H9 (cell line): ENCODE measurements at regions not wholly inside any gene's neighbourhood (a gene's known extent, or its start where the extent isn't known, plus 50 kb on each side); places are given as distances from the start of the nearest gene placed in this dataset.

ENCODE experiments used
- DNase-seq: peaks from one replicate; pipeline ENCODE4 v3.0.0-alpha.2; 2017
- H2AFZ ChIP-seq: one replicate; pipeline ENCODE4 v1.6.1; 2013; ENCODE audit warnings: mild to moderate bottlenecking, low read length, control low read depth, moderate library complexity
- H2AK5ac ChIP-seq: 2 replicates; pipeline ENCODE4 v1.6.1; 2013; ENCODE audit warnings: low read length, control low read depth, mixed read lengths; ENCODE audit not compliant: insufficient read length
- H2BK120ac ChIP-seq: one replicate; pipeline ENCODE4 v1.6.1; 2013; ENCODE audit warnings: low read depth, mild to moderate bottlenecking, low read length, control low read depth, inconsistent platforms; ENCODE audit not compliant: poor library complexity, severe bottlenecking
- H2BK12ac ChIP-seq: 2 replicates; pipeline ENCODE4 v1.6.1; 2013; ENCODE audit warnings: low read length, control low read depth, mixed read lengths, low read depth; ENCODE audit not compliant: insufficient read length
- H2BK15ac ChIP-seq: 2 replicates; pipeline ENCODE4 v1.6.1; 2013; ENCODE audit warnings: low read depth, low read length, control low read depth
- H2BK20ac ChIP-seq: one replicate; pipeline ENCODE4 v1.6.1; 2013; ENCODE audit warnings: low read depth, mild to moderate bottlenecking, low read length, control low read depth, inconsistent platforms; ENCODE audit not compliant: poor library complexity, severe bottlenecking
- H2BK5ac ChIP-seq: 2 replicates; pipeline ENCODE4 v1.6.1; 2013; ENCODE audit warnings: low read length, control low read depth, mixed read lengths; ENCODE audit not compliant: insufficient read length
- H3K14ac ChIP-seq: 2 replicates; pipeline ENCODE4 v1.6.1; 2013; ENCODE audit warnings: low read length, control low read depth; ENCODE audit not compliant: insufficient read depth
- H3K18ac ChIP-seq: 2 replicates; pipeline ENCODE4 v1.6.1; 2013; ENCODE audit warnings: low read depth, mild to moderate bottlenecking, mixed read lengths, low read length, control low read depth; ENCODE audit not compliant: insufficient read length
- H3K23ac ChIP-seq: 2 replicates; pipeline ENCODE4 v1.6.1; 2013; ENCODE audit warnings: low read length, control low read depth, mixed read lengths, low read depth; ENCODE audit not compliant: insufficient read length
- H3K23me2 ChIP-seq: 2 replicates; pipeline ENCODE4 v1.6.1; 2013; ENCODE audit warnings: low read depth, mild to moderate bottlenecking, mixed read lengths, low read length, control low read depth; ENCODE audit not compliant: insufficient read length, poor library complexity, severe bottlenecking
- H3K27ac ChIP-seq: 2 replicates; pipeline ENCODE4 v1.5.1; 2013; ENCODE audit warnings: low read length, control low read depth, mixed read lengths, low read depth; ENCODE audit not compliant: insufficient read length
- H3K27me3 ChIP-seq: 2 replicates; pipeline ENCODE4 v1.6.1; 2013; ENCODE audit warnings: low read length, control low read depth, inconsistent platforms; ENCODE audit not compliant: insufficient read depth
- H3K4ac ChIP-seq: 2 replicates; pipeline ENCODE4 v1.6.1; 2013; ENCODE audit warnings: low read depth, mild to moderate bottlenecking, control low read depth, inconsistent platforms, low read length, moderate library complexity
- H3K4me1 ChIP-seq: 2 replicates; pipeline ENCODE4 v1.6.1; 2013; ENCODE audit warnings: low read length, control low read depth, inconsistent platforms; ENCODE audit not compliant: insufficient read depth
- H3K4me2 ChIP-seq: 2 replicates; pipeline ENCODE4 v1.6.1; 2013; ENCODE audit warnings: low read length, control low read depth, mixed read lengths; ENCODE audit not compliant: insufficient read length, insufficient read depth
- H3K56ac ChIP-seq: 2 replicates; pipeline ENCODE4 v1.6.1; 2013; ENCODE audit warnings: low read depth, mild to moderate bottlenecking, mixed read lengths, low read length, control low read depth; ENCODE audit not compliant: insufficient read length
- H3K79me1 ChIP-seq: 2 replicates; pipeline ENCODE4 v1.6.1; 2013; ENCODE audit warnings: low read depth, mild to moderate bottlenecking, moderate library complexity, low read length, control low read depth, inconsistent platforms; ENCODE audit not compliant: insufficient read depth, poor library complexity, severe bottlenecking
- H3K79me2 ChIP-seq: 2 replicates; pipeline ENCODE4 v1.6.1; 2013; ENCODE audit warnings: low read length, control low read depth, inconsistent platforms; ENCODE audit not compliant: insufficient read depth
- H3K9ac ChIP-seq: 2 replicates; pipeline ENCODE4 v1.6.1; 2013; ENCODE audit warnings: low read length, control low read depth, mixed read lengths; ENCODE audit not compliant: insufficient read length; ENCODE audit errors: extremely low read depth
- H3K9me3 ChIP-seq: one replicate; pipeline ENCODE4 v1.6.1; 2013; ENCODE audit warnings: low read depth, low read length, inconsistent platforms; ENCODE audit not compliant: control insufficient read depth
- H3T11ph ChIP-seq: one replicate; pipeline ENCODE4 v1.6.1; 2013; ENCODE audit warnings: mild to moderate bottlenecking, low read length, control low read depth, inconsistent platforms
- H4K20me1 ChIP-seq: one replicate; pipeline ENCODE4 v1.6.1; 2013; ENCODE audit not compliant: control insufficient read depth, insufficient read length, insufficient read depth
- H4K5ac ChIP-seq: 2 replicates; pipeline ENCODE4 v1.6.1; 2013; ENCODE audit warnings: low read depth, mild to moderate bottlenecking, mixed read lengths, low read length, control low read depth; ENCODE audit not compliant: insufficient read length
- H4K8ac ChIP-seq: replicated peaks from 2 replicates; pipeline ENCODE4 v1.6.1; 2013; ENCODE audit warnings: low read length, control low read depth, mixed read lengths, low read depth; ENCODE audit not compliant: insufficient read length
- H4K91ac ChIP-seq: 2 replicates; pipeline ENCODE4 v1.6.1; 2013; ENCODE audit warnings: low read depth, mild to moderate bottlenecking, moderate library complexity, mixed read lengths, low read length, control low read depth; ENCODE audit not compliant: insufficient read length
- H3K27ac Mint-ChIP-seq, 3 experiments: 2 replicates in 2 of 3; 3 replicates in 1 of 3; pipeline ENCODE4 v1.8.0; 2020 to 2021; ENCODE audit warnings: mixed read lengths in 3 of 3, mild to moderate bottlenecking in 1 of 3, moderate library complexity in 1 of 3
- H3K27me3 Mint-ChIP-seq: 2 replicates; pipeline ENCODE4 v1.8.0; 2021; ENCODE audit warnings: low read depth, mild to moderate bottlenecking, moderate library complexity, mixed read lengths
- H3K36me3 Mint-ChIP-seq, 3 experiments: 2 replicates in 2 of 3; 3 replicates in 1 of 3; pipeline ENCODE4 v1.8.0; 2020 to 2021; ENCODE audit warnings: low read depth in 3 of 3, mixed read lengths in 3 of 3; ENCODE audit not compliant: insufficient read depth in 1 of 3
- H3K4me1 Mint-ChIP-seq, 2 experiments: 2 replicates each; pipeline ENCODE4 v1.8.0; 2020; ENCODE audit warnings: mixed read lengths in 2 of 2
- H3K4me3 Mint-ChIP-seq, 2 experiments: 2 replicates in 1 of 2; 3 replicates in 1 of 2; pipeline ENCODE4 v1.8.0; 2020 to 2021; ENCODE audit warnings: mild to moderate bottlenecking in 2 of 2, mixed read lengths in 2 of 2, moderate library complexity in 1 of 2
- H3K9me3 Mint-ChIP-seq, 2 experiments: 2 replicates in 1 of 2; 3 replicates in 1 of 2; pipeline ENCODE4 v1.8.0; 2020; ENCODE audit warnings: mild to moderate bottlenecking in 2 of 2, mixed read lengths in 2 of 2, moderate library complexity in 1 of 2
- CTCF ChIP-seq: fragments of 200-600 bp; sonication (generic); conservative IDR thresholded peaks from 3 replicates; pipeline ENCODE4 v1.8.0; 2021; ENCODE audit warnings: antibody characterized with exemption, mild to moderate bottlenecking
- WGBS: extraction: QIAGEN DNeasy Blood & Tissue Kit; methylation state at CpG from one replicate; pipeline ENCODE4 v1.1.7; 2013; ENCODE audit warnings: missing lambda C conversion rate, low lambda C conversion rate, mixed read lengths; ENCODE audit not compliant: insufficient read length; ENCODE audit errors: extremely low coverage; 5-methylcytosine and 5-hydroxymethylcytosine counted together

DNA sequence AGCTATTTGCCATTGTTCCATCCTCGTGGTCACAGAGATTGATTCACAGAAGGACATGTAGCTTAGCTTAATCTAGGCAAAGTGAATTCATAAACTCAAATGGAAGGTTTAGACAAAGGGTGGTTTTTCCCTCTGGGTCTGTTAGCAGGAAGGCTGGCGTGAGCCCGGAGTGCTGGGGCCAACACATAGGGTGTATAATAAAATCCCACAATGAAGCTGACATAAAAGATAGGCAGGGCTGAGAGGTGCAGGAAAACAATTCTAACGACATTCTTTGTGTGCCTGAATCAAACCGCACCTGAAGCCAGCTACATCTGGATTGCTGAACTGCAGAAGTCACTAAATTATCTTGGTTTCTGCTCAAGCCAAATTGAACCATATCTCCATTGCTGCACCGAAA lies 173.9 kb downstream of the MAF start:
- H2BK15ac ChIP-seq = no peak overlapping the region
- H3K4ac ChIP-seq = no peak overlapping the region
- Mint-ChIP-seq H3K4me1 (peaks cover 11 to 15% of the 10 kb centered on the region in 2 experiments), H3K4me3 (no peak overlapping the region), H3K27ac (no peak overlapping the region), H3K27me3 (peaks cover 7% of the 10 kb centered on the region), H3K9me3 (no peaks in the 10 kb centered on the region), H3K36me3 (no peaks in the 10 kb centered on the region)
- H3K27me3 ChIP-seq = no peaks in the 10 kb centered on the region
- H3K4me1 ChIP-seq = no peaks in the 10 kb centered on the region
- H3K9me3 ChIP-seq = no peaks in the 10 kb centered on the region
- H3T11ph ChIP-seq = no peak overlapping the region
- no peak overlapping the region for H3K23ac ChIP-seq
- DNase-seq = no peak
- no peak overlapping the region for H2BK120ac ChIP-seq
- H3K4me2 ChIP-seq = no peak overlapping the region
- H2AFZ ChIP-seq = no peak overlapping the region
- H2BK20ac ChIP-seq = no peak overlapping the region
- H3K56ac ChIP-seq = no peak overlapping the region
- no peak overlapping the region for H4K91ac ChIP-seq
- H3K9ac ChIP-seq = no peak overlapping the region
- H3K79me2 ChIP-seq = no peaks in the 10 kb centered on the region
- TF ChIP-seq CTCF = no peak
- H3K18ac ChIP-seq = no peak overlapping the region
- no peak overlapping the region for H2BK5ac ChIP-seq
- no peak overlapping the region for H4K8ac ChIP-seq
- H3K14ac ChIP-seq = no peak overlapping the region
- H3K23me2 ChIP-seq = no peaks in the 10 kb centered on the region
- no peaks in the 10 kb centered on the region for H3K79me1 ChIP-seq
- H4K20me1 ChIP-seq = no peaks in the 10 kb centered on the region
- H2BK12ac ChIP-seq = no peak overlapping the region
- no peak overlapping the region for H3K27ac ChIP-seq
- H4K5ac ChIP-seq = no peak overlapping the region
- H2AK5ac ChIP-seq = no peak overlapping the region
- WGBS = no CpG with 5 or more reads among the region's 6 CpGs
